ENCODE measurements at regions not wholly inside any gene's neighbourhood (a gene's known extent, or its start where the extent isn't known, plus 50 kb on each side); places are given as distances from the start of the nearest gene placed in this dataset.

DNA sequence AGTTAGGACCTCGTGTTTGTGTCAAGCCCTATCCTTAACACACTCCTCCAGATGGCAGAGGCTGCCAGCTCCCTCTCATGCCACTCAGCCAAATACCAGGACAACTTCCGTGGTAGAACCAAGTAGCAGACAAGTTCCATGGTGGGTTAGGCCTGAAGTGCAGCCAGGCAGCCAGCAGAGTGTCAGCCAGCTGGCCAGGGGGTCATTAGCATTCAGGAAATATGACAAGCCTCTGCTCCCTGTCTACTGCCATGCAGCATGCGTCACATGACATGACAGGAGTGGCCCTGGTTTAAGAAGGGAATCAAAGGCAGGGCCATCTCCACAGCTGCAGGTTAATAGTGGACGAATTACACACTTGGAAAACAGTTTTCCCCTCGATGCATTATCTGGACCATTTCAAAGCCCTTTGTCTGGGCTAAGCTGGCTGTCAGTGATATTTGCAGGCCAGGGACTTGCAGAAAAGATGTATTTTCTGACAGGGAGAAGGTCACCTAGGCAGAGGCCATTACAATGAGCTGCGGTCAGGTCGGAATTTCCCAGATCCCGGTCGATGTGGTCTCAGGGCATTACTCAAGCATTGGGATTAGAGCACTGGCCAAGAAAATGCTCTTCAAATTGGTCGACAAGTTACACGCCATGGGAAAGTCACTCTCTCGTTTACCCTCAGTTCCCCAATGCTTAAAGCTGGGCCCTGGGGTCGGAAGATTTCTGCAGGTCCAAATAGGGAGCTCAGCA is 461.7 kb upstream of the CADM1 start:
- ATAC-seq: no peak
- TF ChIP-seq ZFP30 (CRISPR knock-in tag; IDR thresholded peaks at IDR 0.05) (no peak), TSHZ2 (CRISPR knock-in tag; IDR thresholded peaks at IDR 0.05) (no peak), ARNTL (CRISPR knock-in tag; IDR thresholded peaks at IDR 0.05; ENCODE audit: borderline replicate concordance, low read depth) (no peak), ZFP3 (CRISPR knock-in tag; IDR thresholded peaks at IDR 0.05) (no peak), ESRRG (CRISPR knock-in tag; IDR thresholded peaks at IDR 0.05) (no peak), OSR1 (CRISPR knock-in tag; IDR thresholded peaks at IDR 0.05) (no peak)

DNA sequence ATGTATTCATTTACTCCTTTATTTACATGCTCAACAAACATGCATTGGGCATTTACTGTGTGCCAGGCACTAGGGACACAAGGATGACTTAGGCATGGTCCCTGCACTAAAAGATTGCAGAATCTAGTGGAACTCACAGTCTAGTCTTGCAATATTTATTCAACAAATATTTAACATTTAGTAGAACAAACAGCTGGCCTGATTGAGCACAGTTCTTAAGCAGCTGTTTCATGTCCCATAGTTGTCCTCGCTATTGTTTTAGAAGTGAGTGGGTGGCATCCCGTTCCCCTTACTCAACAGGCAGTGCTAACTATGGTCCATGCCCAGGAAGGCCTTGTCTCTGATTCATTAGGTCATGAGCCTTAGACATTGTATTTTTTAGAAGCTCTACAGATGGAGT is 459.9 kb upstream of the CADM1 start:
- TF ChIP-seq PPARA (CRISPR knock-in tag; IDR thresholded peaks at IDR 0.05; ENCODE audit: borderline replicate concordance): no peak
- no peak for TF ChIP-seq GLIS3 (CRISPR knock-in tag; IDR thresholded peaks at IDR 0.05)
- ATAC-seq: no peak

GRCh38 chr11:115963156-115963555 is 458.9 kb upstream of the CADM1 start:
- TF ChIP-seq POU6F1 (CRISPR knock-in tag; IDR thresholded peaks at IDR 0.05; ENCODE audit: borderline replicate concordance, low read depth): no peak
- no peak for TF ChIP-seq ESRRG (CRISPR knock-in tag; IDR thresholded peaks at IDR 0.05)
- no peak for TF ChIP-seq ZFP3 (CRISPR knock-in tag; IDR thresholded peaks at IDR 0.05)
- TF ChIP-seq GLIS3 (CRISPR knock-in tag; IDR thresholded peaks at IDR 0.05): no peak
- TF ChIP-seq ZNF8 (CRISPR knock-in tag; IDR thresholded peaks at IDR 0.05): no peak
- TF ChIP-seq ZNF565 (CRISPR knock-in tag; conservative IDR thresholded peaks at IDR 0.05; ENCODE audit: low read depth): no peak
- TF ChIP-seq ARNTL (CRISPR knock-in tag; IDR thresholded peaks at IDR 0.05; ENCODE audit: borderline replicate concordance, low read depth): no peak
- no peak for TF ChIP-seq CSDC2 (CRISPR knock-in tag; IDR thresholded peaks at IDR 0.05)
- no peak for TF ChIP-seq BACH2 (CRISPR knock-in tag; IDR thresholded peaks at IDR 0.05; ENCODE audit: borderline replicate concordance)
- TF ChIP-seq, protein P1, sequence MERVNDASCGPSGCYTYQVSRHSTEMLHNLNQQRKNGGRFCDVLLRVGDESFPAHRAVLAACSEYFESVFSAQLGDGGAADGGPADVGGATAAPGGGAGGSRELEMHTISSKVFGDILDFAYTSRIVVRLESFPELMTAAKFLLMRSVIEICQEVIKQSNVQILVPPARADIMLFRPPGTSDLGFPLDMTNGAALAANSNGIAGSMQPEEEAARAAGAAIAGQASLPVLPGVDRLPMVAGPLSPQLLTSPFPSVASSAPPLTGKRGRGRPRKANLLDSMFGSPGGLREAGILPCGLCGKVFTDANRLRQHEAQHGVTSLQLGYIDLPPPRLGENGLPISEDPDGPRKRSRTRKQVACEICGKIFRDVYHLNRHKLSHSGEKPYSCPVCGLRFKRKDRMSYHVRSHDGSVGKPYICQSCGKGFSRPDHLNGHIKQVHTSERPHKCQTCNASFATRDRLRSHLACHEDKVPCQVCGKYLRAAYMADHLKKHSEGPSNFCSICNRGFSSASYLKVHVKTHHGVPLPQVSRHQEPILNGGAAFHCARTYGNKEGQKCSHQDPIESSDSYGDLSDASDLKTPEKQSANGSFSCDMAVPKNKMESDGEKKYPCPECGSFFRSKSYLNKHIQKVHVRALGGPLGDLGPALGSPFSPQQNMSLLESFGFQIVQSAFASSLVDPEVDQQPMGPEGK (CRISPR knock-in tag; IDR thresholded peaks at IDR 0.05; ENCODE audit: borderline replicate concordance): no peak
- TF ChIP-seq ZFP30 (CRISPR knock-in tag; IDR thresholded peaks at IDR 0.05): no peak
- no peak for TF ChIP-seq ISL1 (CRISPR knock-in tag; IDR thresholded peaks at IDR 0.05)
- TF ChIP-seq, protein P2, sequence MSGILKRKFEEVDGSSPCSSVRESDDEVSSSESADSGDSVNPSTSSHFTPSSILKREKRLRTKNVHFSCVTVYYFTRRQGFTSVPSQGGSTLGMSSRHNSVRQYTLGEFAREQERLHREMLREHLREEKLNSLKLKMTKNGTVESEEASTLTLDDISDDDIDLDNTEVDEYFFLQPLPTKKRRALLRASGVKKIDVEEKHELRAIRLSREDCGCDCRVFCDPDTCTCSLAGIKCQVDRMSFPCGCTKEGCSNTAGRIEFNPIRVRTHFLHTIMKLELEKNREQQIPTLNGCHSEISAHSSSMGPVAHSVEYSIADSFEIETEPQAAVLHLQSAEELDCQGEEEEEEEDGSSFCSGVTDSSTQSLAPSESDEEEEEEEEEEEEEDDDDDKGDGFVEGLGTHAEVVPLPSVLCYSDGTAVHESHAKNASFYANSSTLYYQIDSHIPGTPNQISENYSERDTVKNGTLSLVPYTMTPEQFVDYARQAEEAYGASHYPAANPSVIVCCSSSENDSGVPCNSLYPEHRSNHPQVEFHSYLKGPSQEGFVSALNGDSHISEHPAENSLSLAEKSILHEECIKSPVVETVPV (CRISPR knock-in tag; IDR thresholded peaks at IDR 0.05): no peak
- no peak for TF ChIP-seq ZNF70 (CRISPR knock-in tag; IDR thresholded peaks at IDR 0.05)
- TF ChIP-seq SNAI2 (CRISPR knock-in tag; IDR thresholded peaks at IDR 0.05): no peak
- TF ChIP-seq ZC3H10 (CRISPR knock-in tag; IDR thresholded peaks at IDR 0.05): no peak
- TF ChIP-seq TOX (CRISPR knock-in tag; IDR thresholded peaks at IDR 0.05; ENCODE audit: borderline replicate concordance): no peak
- TF ChIP-seq OSR1 (CRISPR knock-in tag; IDR thresholded peaks at IDR 0.05): no peak
- TF ChIP-seq, protein P3, sequence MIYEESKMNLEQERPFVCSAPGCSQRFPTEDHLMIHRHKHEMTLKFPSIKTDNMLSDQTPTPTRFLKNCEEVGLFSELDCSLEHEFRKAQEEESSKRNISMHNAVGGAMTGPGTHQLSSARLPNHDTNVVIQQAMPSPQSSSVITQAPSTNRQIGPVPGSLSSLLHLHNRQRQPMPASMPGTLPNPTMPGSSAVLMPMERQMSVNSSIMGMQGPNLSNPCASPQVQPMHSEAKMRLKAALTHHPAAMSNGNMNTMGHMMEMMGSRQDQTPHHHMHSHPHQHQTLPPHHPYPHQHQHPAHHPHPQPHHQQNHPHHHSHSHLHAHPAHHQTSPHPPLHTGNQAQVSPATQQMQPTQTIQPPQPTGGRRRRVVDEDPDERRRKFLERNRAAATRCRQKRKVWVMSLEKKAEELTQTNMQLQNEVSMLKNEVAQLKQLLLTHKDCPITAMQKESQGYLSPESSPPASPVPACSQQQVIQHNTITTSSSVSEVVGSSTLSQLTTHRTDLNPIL (CRISPR knock-in tag; IDR thresholded peaks at IDR 0.05; ENCODE audit: low read depth): no peak
- ATAC-seq: no peak
